Testis (tissue), 2 donors: ENCODE measurements at regions not wholly inside any gene's neighbourhood (a gene's known extent, or its start where the extent isn't known, plus 50 kb on each side); places are given as distances from the start of the nearest gene placed in this dataset.

Source experiments
- CTCF ChIP-seq, 3 experiments: fragments of 450-650 bp in 2 of 3; fragments of 200-600 bp in 1 of 3; sonication (generic) in 1 of 3; IDR thresholded peaks; one replicate each; pipeline ENCODE4 v1.5.1; 2016 to 2019; ENCODE audit warnings: antibody characterized with exemption in 3 of 3, mild to moderate bottlenecking in 2 of 3, moderate library complexity in 1 of 3
- POLR2A ChIP-seq: fragments of 450-650 bp; IDR thresholded peaks from one replicate; pipeline ENCODE4 v1.6.1; 2017; ENCODE audit warnings: antibody characterized with exemption, mild to moderate bottlenecking, moderate library complexity

GRCh38 chr4:10959586-10959985 is 275.0 kb upstream of the CLNK start:
- TF ChIP-seq CTCF (IDR thresholded peaks at IDR 0.05) (no peak), POLR2A (no peak)
